Liver (tissue), 3 donors: ENCODE measurements at regions not wholly inside any gene's neighbourhood (a gene's known extent, or its start where the extent isn't known, plus 50 kb on each side); places are given as distances from the start of the nearest gene placed in this dataset.

Source experiments
- CTCF ChIP-seq: fragments of 150-350 bp; IDR thresholded peaks from 2 replicates; pipeline ENCODE4 v1.5.1; 2017; ENCODE audit warnings: improper control_type of control experiment, low read depth, low read length; ENCODE audit not compliant: missing input control
- GABPA ChIP-seq, 2 donors: IDR thresholded peaks in 1 of 2; conservative IDR thresholded peaks in 1 of 2; 2 replicates each; pipeline ENCODE4 v1.6.1; 2016; ENCODE audit warnings: antibody characterized with exemption in 2 of 2, mild to moderate bottlenecking in 1 of 2, moderate library complexity in 1 of 2
- JUND ChIP-seq, 2 donors: IDR thresholded peaks; 2 replicates each; pipeline ENCODE4 v1.6.1; 2016; ENCODE audit warnings: antibody characterized with exemption in 2 of 2
- RAD21 ChIP-seq, 2 donors: IDR thresholded peaks; 2 replicates each; pipeline ENCODE4 v1.6.1; 2016; ENCODE audit warnings: antibody characterized with exemption in 2 of 2, mild to moderate bottlenecking in 2 of 2
- RXRA ChIP-seq, 2 donors: IDR thresholded peaks; 2 replicates each; pipeline ENCODE4 v1.6.1; 2017 to 2018; ENCODE audit warnings: antibody characterized with exemption in 2 of 2, mild to moderate bottlenecking in 1 of 2
- SP1 ChIP-seq: IDR thresholded peaks from 2 replicates; pipeline ENCODE4 v1.6.1; 2018; ENCODE audit warnings: antibody characterized with exemption, mild to moderate bottlenecking
- ZBTB33 ChIP-seq: IDR thresholded peaks from 2 replicates; pipeline ENCODE4 v1.6.1; 2016; ENCODE audit warnings: antibody characterized with exemption
- donor health status: healthy.
- donor health status: healthy.

GRCh38 chr3:51588724-51589123, 50.2 kb downstream of the RAD54L2 start:
- TF ChIP-seq ZBTB33 (no peak), CTCF (no peak), RAD21 (IDR thresholded peaks at IDR 0.05) (no peak), SP1 (no peak), RXRA (IDR thresholded peaks at IDR 0.05) (no peak), JUND (IDR thresholded peaks at IDR 0.05) (no peak), GABPA (IDR thresholded peaks at IDR 0.05 in 1 of 2, conservative IDR thresholded peaks at IDR 0.05 in 1 of 2) (no peak)
